ENCODE measurements at regions not wholly inside any gene's neighbourhood (a gene's known extent, or its start where the extent isn't known, plus 50 kb on each side); places are given as distances from the start of the nearest gene placed in this dataset.

DNA sequence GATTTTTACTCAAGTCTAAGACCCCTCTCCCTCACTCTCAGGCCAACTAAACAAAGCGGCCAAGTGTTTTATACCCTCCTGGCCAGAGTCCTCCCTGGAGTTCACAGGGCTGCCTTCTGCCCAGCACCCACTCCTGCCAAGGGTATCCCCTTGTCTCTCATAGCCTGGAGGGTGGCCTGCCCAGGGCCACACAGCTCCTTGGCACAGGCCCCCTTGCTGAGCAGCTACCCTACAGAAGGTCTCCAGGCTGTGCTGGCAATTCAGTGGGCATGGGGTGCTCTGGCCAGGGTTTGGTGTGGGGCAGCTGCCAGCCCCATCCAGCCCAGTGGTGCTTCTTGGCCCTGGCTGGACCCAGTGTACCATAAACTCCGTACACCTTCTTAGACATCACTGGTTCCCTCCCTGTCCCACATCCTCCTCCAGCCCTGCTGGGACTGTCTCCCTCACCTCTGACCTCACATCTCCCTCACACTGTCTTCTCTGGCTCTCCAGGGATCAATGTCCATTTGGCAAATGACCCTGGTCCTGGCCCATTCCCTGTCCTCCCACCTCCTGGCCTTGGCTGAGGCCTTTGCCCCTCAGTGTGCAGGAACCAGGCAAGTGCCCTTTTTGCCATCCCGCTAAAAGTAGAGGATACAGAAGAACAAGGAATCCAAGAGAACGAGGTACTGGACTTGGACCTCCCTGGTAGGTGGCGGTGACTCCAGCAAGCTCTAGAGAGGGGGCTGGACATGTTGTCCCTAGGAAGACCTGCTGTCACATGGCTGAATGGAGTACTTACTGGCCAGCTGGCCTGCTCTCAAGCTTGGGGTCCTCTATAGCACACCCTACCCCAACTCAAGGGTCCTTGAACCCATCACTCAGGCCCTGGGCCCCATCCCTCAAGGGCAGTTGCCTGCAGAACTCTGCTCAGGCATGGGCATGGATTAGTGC, 50.0 kb upstream of the TRPM1 start:
- peak overlapping the region; percentile 91 for H3K27ac ChIP-seq (ENCODE audit: low read depth, low read length)
- H3K4me3 ChIP-seq (ENCODE audit: low read depth, low read length) = no peak overlapping the region
- no peak overlapping the region; the same call in 1 of the 2 replicates for H3K9ac ChIP-seq (ENCODE audit: low read depth, low read length)
- H3K4me1 ChIP-seq (ENCODE audit: control insufficient read depth, insufficient read depth, low read length) = peaks cover 49% of the 10 kb centered on the region
- no peaks in the 10 kb centered on the region for H3K27me3 ChIP-seq (ENCODE audit: control insufficient read depth, insufficient read depth, low read length)
- H3K36me3 ChIP-seq (ENCODE audit: control insufficient read depth, insufficient read depth, low read length) = no peaks in the 10 kb centered on the region
- 0 out of 2 replicates have a peak, but pooled peaks cover 6% of the 10 kb centered on the region for H3K9me3 ChIP-seq (ENCODE audit: control insufficient read depth, insufficient read depth, low read length)

DNA sequence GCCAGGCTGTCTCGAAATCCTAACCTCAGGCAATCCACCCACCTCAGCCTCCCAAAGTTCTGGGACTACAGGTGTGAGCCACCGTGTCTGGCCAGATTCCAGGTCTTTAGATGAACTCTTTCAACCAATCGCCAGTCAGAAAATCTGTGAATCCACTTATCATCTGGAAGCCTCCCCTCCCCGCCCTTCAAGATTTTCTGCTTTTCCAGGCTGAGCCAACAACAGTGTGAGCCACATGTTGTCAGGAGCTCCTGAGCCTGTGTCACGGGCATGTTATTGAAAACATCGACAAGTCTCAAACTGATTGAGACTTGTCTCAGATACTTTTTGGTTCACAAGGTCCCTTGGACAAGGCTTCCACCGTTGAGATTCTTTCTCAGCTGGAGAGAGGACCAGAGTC, 52.0 kb upstream of the TRPM1 start:
- Histone ChIP-seq H3K27ac (ENCODE audit: low read depth, low read length) (no peak overlapping the region), H3K36me3 (ENCODE audit: control insufficient read depth, insufficient read depth, low read length) (no peaks in the 10 kb centered on the region), H3K4me3 (ENCODE audit: low read depth, low read length) (no peak overlapping the region), H3K4me1 (ENCODE audit: control insufficient read depth, insufficient read depth, low read length) (peaks cover 33% of the 10 kb centered on the region), H3K27me3 (ENCODE audit: control insufficient read depth, insufficient read depth, low read length) (no peaks in the 10 kb centered on the region), H3K9me3 (ENCODE audit: control insufficient read depth, insufficient read depth, low read length) (peaks cover 8% of the 10 kb centered on the region; the same call in 1 of the 2 replicates), H3K9ac (ENCODE audit: low read depth, low read length) (no peak overlapping the region)

DNA sequence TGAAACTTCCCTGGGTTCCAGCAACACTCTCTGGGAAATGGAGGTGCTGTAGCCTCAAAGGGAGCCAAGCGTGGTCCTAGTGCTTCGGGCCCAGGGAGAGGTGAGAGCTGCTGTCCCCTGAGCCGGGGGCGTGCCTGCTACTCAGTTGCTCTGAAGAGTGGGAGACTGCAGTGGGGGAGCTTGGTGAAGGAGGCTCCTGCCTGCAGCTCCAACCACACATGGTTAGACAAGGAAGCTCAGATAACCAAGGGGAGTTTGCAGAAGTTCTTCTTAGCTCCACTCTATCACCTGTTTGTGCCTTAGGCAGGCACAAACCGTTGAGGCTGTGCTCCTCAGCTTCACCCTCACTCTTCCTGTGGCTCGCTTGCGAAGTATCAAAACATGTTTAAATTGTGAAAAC, 53.6 kb upstream of the TRPM1 start:
- peaks cover 33% of the 10 kb centered on the region for H3K4me1 ChIP-seq (ENCODE audit: control insufficient read depth, insufficient read depth, low read length)

DNA sequence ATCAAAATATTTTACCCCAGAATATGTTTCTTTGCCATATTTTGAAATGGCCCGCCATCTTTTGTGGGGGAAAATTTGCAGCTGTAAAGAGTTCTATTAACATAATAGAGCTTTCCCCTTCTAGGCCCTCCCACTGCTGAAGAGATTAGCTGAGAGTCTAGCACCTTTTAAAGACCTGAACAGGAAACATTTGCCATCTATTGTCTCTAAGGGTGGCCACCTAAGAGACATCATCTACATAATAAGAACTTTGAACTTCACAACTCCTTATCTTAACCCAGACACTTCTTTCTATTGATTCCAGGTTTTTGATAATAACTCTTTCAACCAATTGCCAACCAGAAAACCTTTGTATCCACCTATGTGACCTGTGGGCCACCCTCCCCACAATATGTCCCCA, 54.7 kb upstream of the TRPM1 start:
- H3K27me3 ChIP-seq (ENCODE audit: control insufficient read depth, insufficient read depth, low read length) = no peaks in the 10 kb centered on the region
- H3K4me1 ChIP-seq (ENCODE audit: control insufficient read depth, insufficient read depth, low read length) = peaks cover 27% of the 10 kb centered on the region
- H3K27ac ChIP-seq (ENCODE audit: low read depth, low read length) = peak overlapping the region; percentile 76
- H3K9ac ChIP-seq (ENCODE audit: low read depth, low read length) = no peak overlapping the region
- no peaks in the 10 kb centered on the region for H3K36me3 ChIP-seq (ENCODE audit: control insufficient read depth, insufficient read depth, low read length)
- H3K4me3 ChIP-seq (ENCODE audit: low read depth, low read length) = no peak overlapping the region
- peaks cover 8% of the 10 kb centered on the region; the same call in 1 of the 2 replicates for H3K9me3 ChIP-seq (ENCODE audit: control insufficient read depth, insufficient read depth, low read length)

More for the DNA sequence above, 53.6 kb upstream of the TRPM1 start:
- Histone ChIP-seq H3K27ac (ENCODE audit: low read depth, low read length) (no peak overlapping the region), H3K9ac (ENCODE audit: low read depth, low read length) (no peak overlapping the region), H3K9me3 (ENCODE audit: control insufficient read depth, insufficient read depth, low read length) (peaks cover 8% of the 10 kb centered on the region; the same call in 1 of the 2 replicates), H3K4me3 (ENCODE audit: low read depth, low read length) (no peak overlapping the region), H3K36me3 (ENCODE audit: control insufficient read depth, insufficient read depth, low read length) (no peaks in the 10 kb centered on the region), H3K27me3 (ENCODE audit: control insufficient read depth, insufficient read depth, low read length) (no peaks in the 10 kb centered on the region)

DNA sequence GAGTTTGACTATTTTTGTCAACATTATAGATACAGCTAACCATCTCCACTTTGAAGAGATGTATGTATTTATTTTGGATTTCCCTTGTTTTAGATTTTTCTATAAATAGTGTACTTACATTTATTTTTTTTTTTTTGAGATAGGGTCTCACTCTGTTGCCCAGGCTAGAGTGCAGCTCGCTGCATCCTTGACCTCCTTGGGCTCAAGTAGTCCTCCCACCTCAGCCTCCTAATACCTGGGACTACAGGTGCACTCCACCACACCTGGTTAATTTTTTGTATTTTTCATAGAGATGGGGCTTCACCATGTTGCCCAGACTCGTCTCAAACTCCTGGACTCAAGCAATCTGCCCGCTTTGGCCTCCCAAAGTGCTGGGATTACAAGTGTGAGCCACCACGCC, 55.3 kb upstream of the TRPM1 start:
- Histone ChIP-seq H3K9ac (ENCODE audit: low read depth, low read length) (no peak overlapping the region), H3K27ac (ENCODE audit: low read depth, low read length) (peak overlapping the region; percentile 76), H3K27me3 (ENCODE audit: control insufficient read depth, insufficient read depth, low read length) (no peaks in the 10 kb centered on the region), H3K4me3 (ENCODE audit: low read depth, low read length) (no peak overlapping the region), H3K9me3 (ENCODE audit: control insufficient read depth, insufficient read depth, low read length) (peaks cover 8% of the 10 kb centered on the region; the same call in 1 of the 2 replicates), H3K4me1 (ENCODE audit: control insufficient read depth, insufficient read depth, low read length) (peaks cover 21% of the 10 kb centered on the region), H3K36me3 (ENCODE audit: control insufficient read depth, insufficient read depth, low read length) (no peaks in the 10 kb centered on the region)

DNA sequence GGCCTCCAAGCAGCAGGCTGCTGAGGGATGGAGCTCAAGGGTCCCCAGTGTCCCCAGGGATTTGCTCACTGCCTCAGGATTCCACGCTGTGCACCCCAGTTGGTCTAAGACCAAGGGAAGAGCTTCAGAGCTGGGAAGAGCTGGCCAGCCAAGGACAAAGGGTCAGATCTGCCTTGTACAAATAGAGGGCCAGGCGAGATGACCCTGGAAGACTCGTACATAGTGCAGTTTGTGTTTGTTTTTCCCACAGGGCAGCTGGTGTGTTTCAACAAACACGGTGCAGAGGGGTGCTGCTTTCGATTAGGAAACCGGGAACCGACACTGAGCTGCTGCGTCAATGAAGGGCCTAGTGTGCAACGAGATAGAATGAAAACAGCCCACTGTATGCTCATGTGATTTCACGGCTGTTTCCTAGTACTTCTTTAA, 56.1 kb upstream of the TRPM1 start:
- H3K4me3 ChIP-seq (ENCODE audit: low read depth, low read length) = no peak overlapping the region
- peak overlapping the region; percentile 69 for H3K27ac ChIP-seq (ENCODE audit: low read depth, low read length)
- H3K9me3 ChIP-seq (ENCODE audit: control insufficient read depth, insufficient read depth, low read length) = peaks cover 4% of the 10 kb centered on the region; the same call in 1 of the 2 replicates
- no peak overlapping the region for H3K9ac ChIP-seq (ENCODE audit: low read depth, low read length)
- no peaks in the 10 kb centered on the region for H3K27me3 ChIP-seq (ENCODE audit: control insufficient read depth, insufficient read depth, low read length)
- no peaks in the 10 kb centered on the region for H3K36me3 ChIP-seq (ENCODE audit: control insufficient read depth, insufficient read depth, low read length)
- peaks cover 20% of the 10 kb centered on the region for H3K4me1 ChIP-seq (ENCODE audit: control insufficient read depth, insufficient read depth, low read length)

DNA sequence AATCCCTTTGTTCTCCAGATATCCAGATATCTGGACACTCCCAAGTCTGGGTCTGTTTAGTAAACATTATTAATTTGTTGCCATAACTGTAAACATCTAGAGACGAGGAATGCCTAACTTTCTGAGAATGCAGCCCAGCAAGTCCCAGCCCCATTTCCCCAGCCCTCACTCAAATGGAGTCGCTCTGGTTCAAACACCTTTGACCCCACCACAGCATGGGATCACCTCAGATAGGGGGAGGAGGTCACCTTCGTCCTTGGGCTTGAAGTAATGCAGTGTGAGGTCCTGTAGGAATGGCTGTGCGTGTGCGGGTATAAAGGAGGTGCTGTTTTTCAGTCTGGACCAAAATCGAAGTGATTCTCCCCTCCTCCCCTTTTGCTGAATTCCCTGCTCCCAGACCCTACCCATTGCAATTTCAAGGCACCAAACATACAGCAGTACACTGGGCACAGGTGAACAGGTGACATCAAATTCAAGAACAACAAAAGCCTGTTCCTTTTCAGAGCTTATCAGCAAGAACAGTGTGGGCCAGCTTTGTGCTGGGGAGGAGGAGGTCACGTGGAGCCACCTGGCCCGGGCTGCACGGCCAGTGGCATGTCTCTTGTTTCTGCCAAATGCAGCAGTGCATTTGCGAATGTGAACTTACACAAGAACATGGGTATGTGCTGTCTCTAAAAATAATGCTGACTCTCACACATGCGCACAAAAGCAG, 57.5 kb upstream of the TRPM1 start:
- Histone ChIP-seq H3K9ac (ENCODE audit: low read depth, low read length) (no peak overlapping the region), H3K4me3 (ENCODE audit: low read depth, low read length) (no peak overlapping the region), H3K27me3 (ENCODE audit: control insufficient read depth, insufficient read depth, low read length) (no peaks in the 10 kb centered on the region), H3K27ac (ENCODE audit: low read depth, low read length) (no peak overlapping the region), H3K9me3 (ENCODE audit: control insufficient read depth, insufficient read depth, low read length) (peaks cover 2% of the 10 kb centered on the region; the same call in 1 of the 2 replicates), H3K4me1 (ENCODE audit: control insufficient read depth, insufficient read depth, low read length) (peaks cover 20% of the 10 kb centered on the region), H3K36me3 (ENCODE audit: control insufficient read depth, insufficient read depth, low read length) (no peaks in the 10 kb centered on the region)

DNA sequence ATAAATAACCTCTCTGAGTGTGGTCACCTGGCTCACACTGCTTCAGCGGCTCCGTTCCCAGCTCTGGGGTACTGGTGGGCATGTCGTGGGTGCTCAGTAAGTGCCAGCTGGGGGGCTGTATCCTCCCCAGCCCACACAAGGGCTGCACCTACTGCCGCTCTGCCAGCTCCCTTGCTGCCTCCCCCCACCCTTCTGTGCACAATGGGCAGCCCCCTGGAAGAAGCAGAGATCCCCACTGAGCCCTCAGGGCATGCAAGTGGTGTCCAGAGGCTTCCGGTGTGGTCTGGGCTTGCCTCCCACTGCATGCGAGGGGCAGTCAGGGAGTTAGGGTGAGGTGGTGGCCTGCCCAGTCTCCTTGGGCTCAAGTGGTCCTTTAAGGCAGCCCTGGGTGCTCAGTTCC, 58.3 kb upstream of the TRPM1 start:
- H3K27ac ChIP-seq (ENCODE audit: low read depth, low read length) = no peak overlapping the region
- peaks cover 20% of the 10 kb centered on the region for H3K4me1 ChIP-seq (ENCODE audit: control insufficient read depth, insufficient read depth, low read length)
- no peaks in the 10 kb centered on the region for H3K27me3 ChIP-seq (ENCODE audit: control insufficient read depth, insufficient read depth, low read length)
- no peaks in the 10 kb centered on the region for H3K36me3 ChIP-seq (ENCODE audit: control insufficient read depth, insufficient read depth, low read length)
- no peak overlapping the region for H3K4me3 ChIP-seq (ENCODE audit: low read depth, low read length)
- H3K9me3 ChIP-seq (ENCODE audit: control insufficient read depth, insufficient read depth, low read length) = peaks cover 2% of the 10 kb centered on the region; the same call in 1 of the 2 replicates
- no peak overlapping the region for H3K9ac ChIP-seq (ENCODE audit: low read depth, low read length)

DNA sequence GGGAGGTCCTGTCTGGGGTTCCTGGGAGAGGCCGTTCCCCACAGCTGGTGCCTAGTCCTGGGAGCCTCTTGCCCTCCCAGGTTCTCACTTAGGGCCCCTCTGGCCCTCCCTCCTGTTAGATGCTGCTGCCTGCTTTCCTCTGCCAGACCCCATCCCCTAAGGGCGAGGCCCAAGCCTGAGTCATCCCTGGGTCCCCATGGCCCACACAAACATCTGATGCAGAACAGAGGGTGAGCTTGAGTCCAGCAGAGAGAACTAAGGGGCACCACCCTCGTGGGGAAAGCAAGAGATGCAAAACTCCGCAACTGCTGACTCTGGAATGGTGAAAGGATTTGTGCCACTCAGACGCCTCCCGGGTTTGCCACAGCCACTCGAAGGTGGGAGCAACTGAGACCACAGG, 58.8 kb upstream of the TRPM1 start:
- Histone ChIP-seq H3K4me1 (ENCODE audit: control insufficient read depth, insufficient read depth, low read length) (peaks cover 16% of the 10 kb centered on the region), H3K9me3 (ENCODE audit: control insufficient read depth, insufficient read depth, low read length) (peaks cover 2% of the 10 kb centered on the region; the same call in 1 of the 2 replicates), H3K4me3 (ENCODE audit: low read depth, low read length) (no peak overlapping the region), H3K27ac (ENCODE audit: low read depth, low read length) (no peak overlapping the region), H3K27me3 (ENCODE audit: control insufficient read depth, insufficient read depth, low read length) (no peaks in the 10 kb centered on the region), H3K9ac (ENCODE audit: low read depth, low read length) (no peak overlapping the region), H3K36me3 (ENCODE audit: control insufficient read depth, insufficient read depth, low read length) (no peaks in the 10 kb centered on the region)

DNA sequence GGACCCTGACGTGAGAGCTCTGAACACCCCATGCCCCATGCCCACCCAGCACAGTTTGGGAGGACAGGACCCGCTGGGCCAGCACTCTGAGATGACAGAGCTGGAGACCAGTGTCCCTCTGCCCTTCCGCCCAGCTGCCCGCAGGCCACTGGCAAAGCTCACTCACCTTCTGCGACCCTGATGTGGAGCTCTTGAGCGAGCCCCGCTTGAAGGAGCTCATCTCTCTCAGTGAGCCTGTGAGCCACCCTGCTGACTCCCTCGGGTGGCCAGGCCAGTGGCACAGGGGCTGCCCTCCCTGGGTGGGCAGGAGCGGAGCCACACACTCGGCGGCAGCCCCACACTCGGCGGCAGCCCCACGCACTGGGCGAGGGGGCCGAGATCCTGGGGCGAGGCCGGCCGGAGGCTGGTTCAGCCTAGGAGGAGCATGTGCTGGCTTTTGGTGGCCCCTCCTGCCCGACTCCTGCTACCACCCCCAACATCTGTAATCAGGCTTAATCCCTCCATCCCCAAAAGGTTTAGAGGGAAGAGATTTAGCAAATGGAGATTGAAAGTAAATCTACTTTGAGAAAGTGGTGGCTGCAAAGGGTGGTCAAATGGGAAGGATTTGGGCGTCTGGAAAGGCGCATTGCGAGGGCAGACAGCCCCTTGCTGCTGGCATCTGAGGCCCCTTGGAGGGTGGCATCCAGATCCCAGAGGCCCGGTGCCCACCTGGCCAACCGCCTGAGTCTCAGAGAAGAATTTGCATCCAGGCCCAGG, 59.4 kb upstream of the TRPM1 start:
- Histone ChIP-seq H3K27me3 (ENCODE audit: control insufficient read depth, insufficient read depth, low read length) (no peaks in the 10 kb centered on the region), H3K4me1 (ENCODE audit: control insufficient read depth, insufficient read depth, low read length) (peaks cover 12% of the 10 kb centered on the region), H3K4me3 (ENCODE audit: low read depth, low read length) (no peak overlapping the region), H3K36me3 (ENCODE audit: control insufficient read depth, insufficient read depth, low read length) (no peaks in the 10 kb centered on the region), H3K9ac (ENCODE audit: low read depth, low read length) (no peak overlapping the region), H3K27ac (ENCODE audit: low read depth, low read length) (no peak overlapping the region), H3K9me3 (ENCODE audit: control insufficient read depth, insufficient read depth, low read length) (peaks cover 2% of the 10 kb centered on the region; the same call in 1 of the 2 replicates)

Measured in HUES48 (cell line).